Liver (tissue), 3 donors: ENCODE measurements at regions not wholly inside any gene's neighbourhood (a gene's known extent, or its start where the extent isn't known, plus 50 kb on each side); places are given as distances from the start of the nearest gene placed in this dataset.

Source experiments
- CTCF ChIP-seq: fragments of 150-350 bp; IDR thresholded peaks from 2 replicates; pipeline ENCODE4 v1.5.1; 2017; ENCODE audit warnings: improper control_type of control experiment, low read depth, low read length; ENCODE audit not compliant: missing input control
- MAX ChIP-seq: IDR thresholded peaks from 2 replicates; pipeline ENCODE4 v1.6.1; 2016; ENCODE audit warnings: antibody characterized with exemption
- TAF1 ChIP-seq: conservative IDR thresholded peaks from 2 replicates; pipeline ENCODE4 v1.6.1; 2016; ENCODE audit warnings: antibody characterized with exemption, mild to moderate bottlenecking
- donor health status: healthy.
- donor health status: healthy.

GRCh38 chr13:61084988-61085387, 330.7 kb downstream of the PCDH20 start:
- no peak for TF ChIP-seq CTCF
- TF ChIP-seq MAX, result no peak
- TF ChIP-seq TAF1, result no peak
